Cardiac fibroblast (primary cell): ENCODE measurements at regions not wholly inside any gene's neighbourhood (a gene's known extent, or its start where the extent isn't known, plus 50 kb on each side); places are given as distances from the start of the nearest gene placed in this dataset.
A peak's percentile ranks its signal among the peaks of the same experiment; 100 is the strongest.

ENCODE experiments used
- DNase-seq, 2 donors: peaks; one replicate each; pipeline versions ENCODE4 v3.0.0 to v3.0.0-alpha.2; 2010; ENCODE audit warnings: low read depth in 2 of 2
- H3K4me3 ChIP-seq, 2 donors: replicated peaks in 1 of 2; 1 replicate in 1 of 2; 2 replicates in 1 of 2; pipeline ENCODE4 v1.5.1; 2011; ENCODE audit warnings: low read depth in 2 of 2, low read length in 2 of 2, mild to moderate bottlenecking in 2 of 2, moderate library complexity in 1 of 2
- TF ChIP-seq, protein P1 (sequence below): IDR thresholded peaks from one replicate; pipeline ENCODE4 v1.5.1; 2011; ENCODE audit warnings: low read depth, mild to moderate bottlenecking, low read length, inconsistent platforms

DNA sequence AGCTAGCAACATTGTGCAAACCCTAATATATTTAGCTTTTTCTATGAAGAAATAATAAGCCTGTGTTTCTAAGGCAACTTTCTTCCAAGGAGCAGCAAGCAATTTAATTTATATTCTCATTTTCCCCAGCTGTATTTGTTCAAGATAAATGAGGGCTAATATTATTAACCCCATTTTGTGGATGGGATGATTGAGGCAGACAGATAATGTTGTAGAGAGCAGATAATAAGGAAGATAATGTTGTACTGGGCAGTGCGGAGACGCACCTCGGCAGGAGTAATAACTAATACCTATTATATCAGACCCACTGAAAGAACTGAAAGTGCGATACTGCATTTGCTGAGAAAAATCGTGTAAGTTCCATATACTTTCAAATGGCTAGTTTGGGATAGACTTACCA, 344.1 kb upstream of the FANCL start:
- TF ChIP-seq, protein P1, sequence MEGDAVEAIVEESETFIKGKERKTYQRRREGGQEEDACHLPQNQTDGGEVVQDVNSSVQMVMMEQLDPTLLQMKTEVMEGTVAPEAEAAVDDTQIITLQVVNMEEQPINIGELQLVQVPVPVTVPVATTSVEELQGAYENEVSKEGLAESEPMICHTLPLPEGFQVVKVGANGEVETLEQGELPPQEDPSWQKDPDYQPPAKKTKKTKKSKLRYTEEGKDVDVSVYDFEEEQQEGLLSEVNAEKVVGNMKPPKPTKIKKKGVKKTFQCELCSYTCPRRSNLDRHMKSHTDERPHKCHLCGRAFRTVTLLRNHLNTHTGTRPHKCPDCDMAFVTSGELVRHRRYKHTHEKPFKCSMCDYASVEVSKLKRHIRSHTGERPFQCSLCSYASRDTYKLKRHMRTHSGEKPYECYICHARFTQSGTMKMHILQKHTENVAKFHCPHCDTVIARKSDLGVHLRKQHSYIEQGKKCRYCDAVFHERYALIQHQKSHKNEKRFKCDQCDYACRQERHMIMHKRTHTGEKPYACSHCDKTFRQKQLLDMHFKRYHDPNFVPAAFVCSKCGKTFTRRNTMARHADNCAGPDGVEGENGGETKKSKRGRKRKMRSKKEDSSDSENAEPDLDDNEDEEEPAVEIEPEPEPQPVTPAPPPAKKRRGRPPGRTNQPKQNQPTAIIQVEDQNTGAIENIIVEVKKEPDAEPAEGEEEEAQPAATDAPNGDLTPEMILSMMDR, result no peak
- no peak overlapping the region for H3K4me3 ChIP-seq
- DNase-seq, result no peak

DNA sequence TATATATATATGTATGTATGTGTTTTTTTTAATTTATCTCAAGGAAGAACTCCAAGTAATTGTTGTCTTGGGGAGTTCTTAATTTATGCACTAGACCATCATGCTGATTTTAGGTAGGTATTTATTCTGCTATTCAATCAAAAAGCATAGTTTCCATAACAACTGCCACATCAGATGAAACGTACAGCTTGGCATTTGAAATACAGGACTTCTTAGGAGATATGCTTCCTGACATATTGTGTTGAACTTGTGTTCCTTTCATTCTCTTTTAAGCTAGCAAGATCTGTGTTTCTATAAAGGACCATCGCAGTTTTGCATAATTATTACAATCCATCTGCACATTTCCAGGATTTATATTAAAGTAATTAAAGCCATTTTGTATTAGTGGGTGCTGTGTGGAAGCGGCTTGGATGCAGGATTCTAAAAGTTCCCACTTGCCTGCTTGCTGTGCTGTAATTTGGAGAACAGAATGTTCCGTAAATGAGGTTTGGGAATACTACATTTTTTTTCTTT, 343.5 kb upstream of the FANCL start:
- H3K4me3 ChIP-seq, result no peak overlapping the region
- no peak for DNase-seq
- TF ChIP-seq, protein P1, result no peak

DNA sequence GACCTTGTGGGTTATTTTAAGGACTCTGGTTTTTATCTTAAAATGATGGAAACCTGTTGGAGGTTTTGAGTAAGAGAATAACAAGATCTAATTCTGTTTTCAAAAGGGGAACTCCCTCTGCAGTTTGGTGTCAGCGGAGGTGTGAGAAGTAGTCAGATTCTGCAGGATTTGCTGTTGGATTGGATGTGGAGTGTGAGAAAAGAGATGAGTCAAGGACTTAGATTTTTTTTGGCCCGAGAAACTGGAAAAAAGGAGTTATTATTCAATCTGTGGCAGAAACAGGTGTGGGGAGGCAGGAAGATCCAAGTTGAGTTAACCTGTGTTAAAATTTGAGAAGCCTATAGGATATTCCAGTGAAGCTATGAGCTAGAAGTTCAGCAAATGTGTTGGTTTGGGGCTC, 337.2 kb upstream of the FANCL start:
- no peak for DNase-seq
- TF ChIP-seq, protein P1, result no peak
- no peak overlapping the region for H3K4me3 ChIP-seq

DNA sequence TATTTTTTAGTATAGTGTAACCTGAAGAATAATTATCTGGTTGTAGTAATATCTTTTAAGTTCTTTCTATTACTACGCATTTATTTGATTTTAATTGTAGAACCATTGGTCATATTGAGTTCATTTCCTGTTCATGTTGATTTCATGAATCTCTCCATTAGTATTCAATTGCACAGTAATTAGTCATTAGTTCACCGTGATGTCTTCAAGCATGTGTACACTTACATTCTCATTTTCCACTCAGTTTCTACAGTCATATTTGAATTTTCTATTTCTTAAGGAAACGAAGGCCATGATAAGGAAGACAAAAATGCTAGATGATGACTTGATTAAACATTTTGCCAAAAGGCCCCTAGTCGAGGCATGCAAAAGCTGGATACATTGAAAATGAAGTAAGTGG, 333.7 kb upstream of the FANCL start:
- H3K4me3 ChIP-seq, result no peak overlapping the region
- TF ChIP-seq, protein P1, result no peak
- DNase-seq, result peak in 1 of 2 donors; percentile 30

DNA sequence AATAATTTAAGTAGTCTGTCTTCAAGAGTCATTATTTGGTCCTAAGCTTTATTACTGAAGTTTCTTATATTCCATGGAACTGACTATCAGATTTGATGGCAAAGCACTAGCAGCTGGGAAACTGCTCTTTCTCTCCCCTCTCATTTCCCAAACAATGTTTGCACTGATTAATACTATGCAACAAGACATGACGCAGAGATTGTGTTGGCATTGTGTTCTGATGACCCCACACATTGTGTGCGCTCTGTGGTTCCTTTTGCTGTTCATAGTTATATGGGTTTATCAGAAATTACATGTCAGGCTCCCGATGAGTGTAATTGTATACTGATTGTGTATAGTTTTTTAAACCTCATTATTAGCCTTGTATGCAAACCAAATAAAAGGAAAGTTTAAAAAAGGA, 331.6 kb upstream of the FANCL start:
- no peak for DNase-seq
- TF ChIP-seq, protein P1, result no peak
- H3K4me3 ChIP-seq, result no peak overlapping the region

DNA sequence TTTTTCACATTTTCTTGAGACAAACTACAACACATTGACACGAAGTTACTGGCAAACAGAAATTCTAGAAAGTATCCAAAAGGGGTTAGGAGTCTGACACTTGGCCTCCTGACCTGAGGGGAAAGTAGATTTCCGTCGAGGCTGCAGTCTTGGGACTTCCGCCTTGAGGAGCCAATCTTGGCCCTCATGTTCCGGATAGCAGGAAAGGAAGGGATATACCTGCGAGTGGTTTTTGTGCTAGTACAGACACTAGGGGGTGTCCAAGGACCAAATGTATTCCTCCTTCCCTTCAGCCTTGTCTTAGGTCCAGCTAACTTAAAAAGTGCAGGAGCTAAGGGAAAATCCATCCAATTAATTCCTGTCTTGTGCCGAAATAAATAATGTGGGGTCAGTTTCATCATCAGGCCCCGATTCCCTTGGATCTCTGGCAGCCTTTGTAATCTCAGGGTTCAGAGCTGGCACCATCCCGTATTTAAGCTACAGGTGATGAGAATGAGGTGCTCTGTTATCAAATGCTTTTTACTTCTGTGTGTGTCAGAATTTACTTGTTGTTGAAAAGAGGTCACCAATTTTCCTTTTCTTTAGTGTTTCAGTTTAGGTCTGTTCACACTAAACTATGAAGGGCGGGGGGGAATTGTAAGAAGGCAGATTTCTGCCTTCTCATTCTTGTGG, 330.2 kb upstream of the FANCL start:
- H3K4me3 ChIP-seq, result no peak overlapping the region
- DNase-seq, result peak; percentile 69 to 81
- TF ChIP-seq, protein P1, result peak; percentile 67
